ENCODE measurements at regions not wholly inside any gene's neighbourhood (a gene's known extent, or its start where the extent isn't known, plus 50 kb on each side); places are given as distances from the start of the nearest gene placed in this dataset.
"Not testable (repeated sequence)": the region's sequence is repeated elsewhere in the genome, so short reads cannot be mapped to it uniquely, and the experiment has no call there.

DNA sequence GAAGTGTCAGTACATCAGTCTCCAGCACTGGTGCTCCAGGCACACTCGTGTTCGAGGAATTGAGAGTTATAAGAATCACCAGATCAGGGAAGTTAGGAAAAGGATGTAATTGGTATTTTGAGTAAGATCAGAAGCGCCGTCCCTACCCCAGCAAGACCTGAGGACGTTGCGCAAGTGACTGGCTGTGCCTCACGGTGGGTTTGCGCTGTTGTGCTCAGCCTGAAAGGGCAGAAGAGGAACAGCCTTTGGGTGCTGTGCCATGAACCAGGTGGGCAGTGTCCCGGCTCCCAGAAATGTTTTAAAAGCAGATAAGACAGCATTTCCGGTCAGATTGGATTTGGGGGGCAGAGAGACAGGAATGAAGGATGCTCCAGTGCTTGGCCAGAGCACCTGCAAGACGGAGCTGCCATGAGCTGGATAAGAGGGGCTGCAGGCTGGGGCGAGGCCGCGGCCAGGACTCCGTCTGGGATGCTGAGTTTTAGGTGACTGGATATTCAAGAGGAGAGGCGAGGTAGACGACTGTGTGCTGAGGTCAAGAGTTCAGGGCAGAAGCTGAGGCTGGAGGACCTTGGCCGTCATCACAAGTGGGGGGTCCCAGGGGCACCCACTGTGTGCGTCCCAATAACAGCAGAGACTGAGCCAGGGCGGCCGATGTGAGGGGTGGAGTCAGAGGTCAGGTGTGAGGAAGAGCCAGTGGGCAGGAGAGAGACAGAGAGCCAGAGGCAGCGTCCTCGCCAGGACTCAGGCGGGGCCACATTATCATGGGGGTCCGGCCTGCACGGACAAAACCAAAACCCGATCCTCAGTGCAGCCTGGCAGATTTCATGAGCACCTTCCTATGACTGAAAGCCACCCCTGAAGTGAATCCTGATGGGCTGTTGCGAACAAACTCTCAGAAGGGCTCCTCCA, 77.7 kb upstream of the ALKAL2 start:
- TF ChIP-seq, protein P1, sequence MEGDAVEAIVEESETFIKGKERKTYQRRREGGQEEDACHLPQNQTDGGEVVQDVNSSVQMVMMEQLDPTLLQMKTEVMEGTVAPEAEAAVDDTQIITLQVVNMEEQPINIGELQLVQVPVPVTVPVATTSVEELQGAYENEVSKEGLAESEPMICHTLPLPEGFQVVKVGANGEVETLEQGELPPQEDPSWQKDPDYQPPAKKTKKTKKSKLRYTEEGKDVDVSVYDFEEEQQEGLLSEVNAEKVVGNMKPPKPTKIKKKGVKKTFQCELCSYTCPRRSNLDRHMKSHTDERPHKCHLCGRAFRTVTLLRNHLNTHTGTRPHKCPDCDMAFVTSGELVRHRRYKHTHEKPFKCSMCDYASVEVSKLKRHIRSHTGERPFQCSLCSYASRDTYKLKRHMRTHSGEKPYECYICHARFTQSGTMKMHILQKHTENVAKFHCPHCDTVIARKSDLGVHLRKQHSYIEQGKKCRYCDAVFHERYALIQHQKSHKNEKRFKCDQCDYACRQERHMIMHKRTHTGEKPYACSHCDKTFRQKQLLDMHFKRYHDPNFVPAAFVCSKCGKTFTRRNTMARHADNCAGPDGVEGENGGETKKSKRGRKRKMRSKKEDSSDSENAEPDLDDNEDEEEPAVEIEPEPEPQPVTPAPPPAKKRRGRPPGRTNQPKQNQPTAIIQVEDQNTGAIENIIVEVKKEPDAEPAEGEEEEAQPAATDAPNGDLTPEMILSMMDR (IDR thresholded peaks at IDR 0.05; ENCODE audit: low read depth, low read length) = no peak
- DNase-seq (ENCODE audit: extremely low read depth, low read depth) = no peak

DNA sequence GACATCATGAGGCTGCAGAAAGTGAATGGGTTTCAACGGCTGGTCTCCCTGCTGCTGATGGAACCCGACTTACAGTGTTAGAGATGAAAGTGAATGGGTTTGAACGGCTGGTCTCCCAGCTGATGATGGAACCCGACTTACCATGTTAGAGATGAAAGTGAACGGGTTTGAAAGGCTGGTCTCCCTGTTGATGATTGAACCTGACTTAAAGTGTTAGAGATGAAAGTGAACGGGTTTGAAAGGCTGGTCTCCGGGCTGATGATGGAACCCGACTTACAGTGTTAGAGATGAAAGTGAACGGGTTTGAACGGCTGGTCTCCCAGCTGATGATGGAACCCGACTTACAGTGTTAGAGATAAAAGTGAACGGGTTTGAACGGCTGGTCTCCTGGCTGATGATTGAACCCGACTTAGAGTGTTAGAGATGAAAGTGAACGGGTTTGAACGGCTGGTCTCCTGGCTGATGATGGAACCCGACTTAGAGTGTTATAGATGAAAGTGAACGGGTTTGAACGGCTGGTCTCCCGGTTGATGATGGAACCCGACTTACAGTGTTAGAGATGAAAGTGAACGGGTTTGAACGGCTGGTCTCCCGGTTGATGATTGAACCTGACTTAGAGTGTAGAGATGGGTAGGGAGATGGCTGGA, 76.1 kb upstream of the ALKAL2 start:
- DNase-seq (ENCODE audit: extremely low read depth, low read depth) = no peak
- TF ChIP-seq, protein P1 (IDR thresholded peaks at IDR 0.05; ENCODE audit: low read depth, low read length) = no peak

DNA sequence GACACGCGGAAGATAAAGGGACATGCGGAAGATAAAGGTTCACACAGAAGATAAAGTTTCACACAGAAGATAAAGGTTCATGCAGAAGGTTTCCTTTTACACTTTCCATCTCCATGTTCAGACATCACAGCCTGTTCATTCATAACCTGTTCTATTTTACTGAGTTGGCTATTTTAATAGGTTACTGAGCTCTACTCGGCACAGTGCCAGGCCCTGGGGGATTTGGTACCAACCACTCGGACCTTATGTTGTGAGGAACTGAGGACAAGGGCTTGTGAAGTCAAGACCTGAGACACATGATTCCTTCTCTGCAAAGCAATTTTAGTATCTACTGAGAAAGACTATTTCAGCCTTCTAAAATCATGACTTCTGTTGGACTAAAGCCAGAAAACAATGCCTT, 75.0 kb upstream of the ALKAL2 start:
- TF ChIP-seq, protein P1 (IDR thresholded peaks at IDR 0.05; ENCODE audit: low read depth, low read length) = no peak
- no peak for DNase-seq (ENCODE audit: extremely low read depth, low read depth)

DNA sequence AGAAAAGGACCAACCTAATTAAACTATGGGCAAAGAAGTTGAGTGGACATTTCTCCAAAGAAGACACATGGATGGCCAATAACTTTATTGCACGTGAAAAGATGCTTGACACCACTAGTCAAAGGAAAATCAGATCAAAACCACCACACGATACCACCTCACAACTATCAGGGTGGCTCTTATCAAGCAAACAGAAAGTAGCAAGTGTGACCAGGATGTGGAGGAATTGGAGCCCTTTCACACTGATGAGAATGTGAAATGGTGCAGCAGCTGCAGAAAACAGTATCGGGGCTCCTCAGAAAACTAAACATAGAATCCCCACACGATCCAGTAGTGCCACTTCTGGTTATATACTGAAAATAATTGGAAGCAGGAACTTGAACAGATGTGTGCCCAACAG, 72.2 kb upstream of the ALKAL2 start:
- DNase-seq (ENCODE audit: extremely low read depth, low read depth) = no peak

DNA sequence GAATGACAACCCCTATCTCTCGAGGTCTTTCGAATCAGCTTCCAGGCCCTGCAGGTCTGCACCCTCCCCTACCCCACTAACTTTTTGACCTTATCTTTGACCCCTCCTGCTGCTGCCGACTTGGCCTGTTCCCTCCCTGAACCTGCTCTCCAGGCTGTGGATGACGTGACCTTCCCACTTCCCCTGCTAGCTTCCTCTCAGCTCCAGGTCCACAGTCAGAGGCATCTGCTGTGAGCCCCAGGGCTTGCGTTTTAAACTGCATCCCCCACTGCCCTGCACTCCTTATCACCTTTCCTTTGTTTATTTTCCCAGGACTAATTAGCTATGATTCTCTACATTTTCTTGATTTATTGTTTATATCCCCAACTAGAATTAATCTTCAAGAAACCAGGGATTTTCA, 71.2 kb upstream of the ALKAL2 start:
- DNase-seq (ENCODE audit: extremely low read depth, low read depth) = no peak
- TF ChIP-seq, protein P1 (IDR thresholded peaks at IDR 0.05; ENCODE audit: low read depth, low read length) = no peak

More for the DNA sequence above, 72.2 kb upstream of the ALKAL2 start:
- TF ChIP-seq, protein P1 (IDR thresholded peaks at IDR 0.05; ENCODE audit: low read depth, low read length) = no peak

DNA sequence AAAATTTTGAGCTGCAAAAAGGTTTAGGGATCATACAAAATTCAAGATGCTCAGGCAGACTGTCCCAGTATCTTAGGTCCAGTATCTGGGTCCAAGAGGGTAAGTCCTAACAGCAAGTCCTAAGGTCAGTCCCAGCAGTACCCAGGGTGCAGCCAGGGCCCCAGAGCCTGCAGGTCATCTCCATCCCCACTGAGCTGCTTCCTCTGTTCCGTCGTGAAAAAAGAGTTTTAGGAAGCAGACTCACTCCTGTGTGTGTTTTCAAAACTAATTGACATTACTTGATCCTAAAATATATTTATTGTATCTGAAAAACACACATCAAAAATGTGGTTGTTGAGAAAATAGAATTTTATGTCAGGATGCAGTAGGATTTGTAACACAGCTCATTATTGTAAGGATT, 69.9 kb upstream of the ALKAL2 start:
- no peak for DNase-seq (ENCODE audit: extremely low read depth, low read depth)
- TF ChIP-seq, protein P1 (IDR thresholded peaks at IDR 0.05; ENCODE audit: low read depth, low read length) = no peak

DNA sequence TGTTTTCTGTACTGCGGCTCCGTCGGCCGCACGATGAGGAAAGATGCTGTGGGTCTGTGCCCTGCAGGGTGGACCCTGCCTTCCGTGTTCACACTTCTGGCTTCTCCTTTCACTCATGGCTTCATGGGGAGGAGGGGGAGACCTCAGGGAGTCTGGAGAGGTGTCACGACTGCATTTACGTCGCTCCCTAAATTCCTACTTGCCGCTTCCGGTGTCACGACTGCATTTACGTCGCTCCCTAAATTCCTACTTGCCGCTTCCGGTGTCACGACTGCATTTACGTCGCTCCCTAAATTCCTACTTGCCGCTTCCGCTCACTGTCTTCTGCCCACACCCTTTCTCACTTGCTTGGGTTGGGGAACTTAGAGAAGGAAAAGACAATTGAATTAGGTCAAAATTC, 68.4 kb upstream of the ALKAL2 start:
- DNase-seq (ENCODE audit: extremely low read depth, low read depth) = not testable (repeated sequence)
